ENCODE measurements at regions not wholly inside any gene's neighbourhood (a gene's known extent, or its start where the extent isn't known, plus 50 kb on each side); places are given as distances from the start of the nearest gene placed in this dataset.

DNA sequence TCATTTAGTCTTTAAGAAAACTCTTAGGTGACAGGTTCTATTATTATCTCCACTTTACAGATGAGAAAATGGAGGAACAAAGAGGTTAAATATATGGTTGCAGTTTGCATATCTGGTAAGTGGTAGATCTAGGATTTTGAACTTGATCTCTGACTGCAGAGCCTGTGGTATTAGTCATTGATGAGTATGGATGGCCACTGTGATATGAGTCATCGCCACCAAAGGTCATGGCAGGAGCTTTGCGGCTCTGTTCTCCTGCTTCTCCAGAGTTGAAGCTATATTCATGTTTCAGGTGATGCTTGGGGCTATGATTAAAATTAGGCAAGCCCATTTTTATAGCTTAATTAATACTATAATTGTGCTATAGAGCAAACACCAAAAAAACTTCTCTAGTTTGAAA lies 306.2 kb upstream of the DPPA4 start:
- TF ChIP-seq, protein P1, sequence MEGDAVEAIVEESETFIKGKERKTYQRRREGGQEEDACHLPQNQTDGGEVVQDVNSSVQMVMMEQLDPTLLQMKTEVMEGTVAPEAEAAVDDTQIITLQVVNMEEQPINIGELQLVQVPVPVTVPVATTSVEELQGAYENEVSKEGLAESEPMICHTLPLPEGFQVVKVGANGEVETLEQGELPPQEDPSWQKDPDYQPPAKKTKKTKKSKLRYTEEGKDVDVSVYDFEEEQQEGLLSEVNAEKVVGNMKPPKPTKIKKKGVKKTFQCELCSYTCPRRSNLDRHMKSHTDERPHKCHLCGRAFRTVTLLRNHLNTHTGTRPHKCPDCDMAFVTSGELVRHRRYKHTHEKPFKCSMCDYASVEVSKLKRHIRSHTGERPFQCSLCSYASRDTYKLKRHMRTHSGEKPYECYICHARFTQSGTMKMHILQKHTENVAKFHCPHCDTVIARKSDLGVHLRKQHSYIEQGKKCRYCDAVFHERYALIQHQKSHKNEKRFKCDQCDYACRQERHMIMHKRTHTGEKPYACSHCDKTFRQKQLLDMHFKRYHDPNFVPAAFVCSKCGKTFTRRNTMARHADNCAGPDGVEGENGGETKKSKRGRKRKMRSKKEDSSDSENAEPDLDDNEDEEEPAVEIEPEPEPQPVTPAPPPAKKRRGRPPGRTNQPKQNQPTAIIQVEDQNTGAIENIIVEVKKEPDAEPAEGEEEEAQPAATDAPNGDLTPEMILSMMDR (IDR thresholded peaks at IDR 0.05), result no peak
- Mint-ChIP-seq H3K9me3 (no peaks in the 10 kb centered on the region), H3K4me3 (no peak overlapping the region), H3K36me3 (ENCODE audit: low read depth) (no peaks in the 10 kb centered on the region), H3K4me1 (peaks cover 4% of the 10 kb centered on the region), H3K27me3 (ENCODE audit: low read depth, poor library complexity) (peaks cover 3% of the 10 kb centered on the region), H3K27ac (no peak overlapping the region)
- DNase-seq, result no peak

DNA sequence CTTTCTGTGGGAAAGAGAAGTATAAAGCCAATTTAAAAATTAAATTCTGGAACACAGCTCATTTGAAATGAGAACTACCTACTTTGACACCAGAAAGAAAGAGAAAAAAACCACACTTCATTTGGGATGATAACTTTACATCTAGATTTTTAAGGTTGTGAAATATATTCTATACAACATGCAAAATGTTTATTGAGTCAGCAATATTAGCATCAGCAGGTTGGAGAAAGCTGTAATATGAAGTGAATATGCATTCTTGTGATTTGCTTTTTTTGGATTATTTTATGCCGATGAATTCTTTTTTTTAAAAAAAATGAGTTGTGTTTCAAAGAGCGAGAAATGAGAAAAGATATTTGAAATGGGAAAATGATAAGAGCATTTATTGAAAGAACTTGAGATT lies 307.0 kb upstream of the DPPA4 start:
- Mint-ChIP-seq H3K4me1 (peaks cover 4% of the 10 kb centered on the region), H3K36me3 (ENCODE audit: low read depth) (no peaks in the 10 kb centered on the region), H3K27me3 (ENCODE audit: low read depth, poor library complexity) (no peaks in the 10 kb centered on the region), H3K4me3 (no peak overlapping the region), H3K27ac (no peak overlapping the region), H3K9me3 (peaks cover 4% of the 10 kb centered on the region)
- no peak for DNase-seq
- TF ChIP-seq, protein P1 (IDR thresholded peaks at IDR 0.05), result no peak

DNA sequence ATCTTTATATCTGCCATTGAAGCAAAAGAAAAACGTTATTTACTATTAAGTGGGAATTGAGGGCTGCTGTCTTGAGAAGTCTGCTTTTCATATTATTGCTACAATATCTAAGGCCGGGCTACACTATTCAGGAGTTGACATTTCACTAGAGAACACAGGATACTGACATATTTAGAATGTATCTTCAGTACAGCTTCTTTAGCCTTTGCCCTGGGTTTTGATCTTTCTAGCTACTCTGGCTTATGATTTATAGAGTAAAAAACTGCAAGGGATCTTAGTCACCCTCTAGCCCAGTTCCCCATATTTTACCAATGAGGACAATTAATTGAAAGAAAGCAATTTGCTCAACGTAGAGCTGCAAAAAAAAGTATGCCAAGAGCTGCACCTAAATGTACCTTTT lies 307.4 kb upstream of the DPPA4 start:
- no peak overlapping the region for H3K27ac Mint-ChIP-seq
- TF ChIP-seq, protein P1 (IDR thresholded peaks at IDR 0.05), result no peak
- H3K4me3 Mint-ChIP-seq, result no peak overlapping the region
- peaks cover 4% of the 10 kb centered on the region for H3K4me1 Mint-ChIP-seq
- DNase-seq, result no peak
- no peaks in the 10 kb centered on the region for H3K27me3 Mint-ChIP-seq (ENCODE audit: low read depth, poor library complexity)
- H3K9me3 Mint-ChIP-seq, result peaks cover 6% of the 10 kb centered on the region
- no peaks in the 10 kb centered on the region for H3K36me3 Mint-ChIP-seq (ENCODE audit: low read depth)

DNA sequence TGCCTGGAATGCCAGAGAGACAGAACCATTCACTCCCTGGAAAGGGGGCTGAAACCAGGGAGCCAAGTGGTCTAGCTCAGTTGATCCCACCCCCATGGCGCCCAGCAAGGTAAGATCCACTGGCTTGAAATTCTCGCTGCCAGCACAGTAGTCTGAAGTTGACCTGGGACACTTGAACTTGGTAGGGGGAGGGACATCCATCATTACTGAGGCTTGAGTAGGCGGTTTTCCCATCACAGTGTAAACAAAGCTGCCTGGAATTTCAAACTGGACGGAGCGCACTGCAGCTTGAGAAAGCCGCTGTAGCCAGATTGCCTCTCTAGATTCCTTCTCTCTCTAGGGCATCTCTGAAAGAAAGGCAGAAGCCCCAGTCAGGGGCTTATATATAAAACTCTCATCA lies 310.7 kb upstream of the DPPA4 start:
- Mint-ChIP-seq H3K27ac (no peak overlapping the region), H3K27me3 (ENCODE audit: low read depth, poor library complexity) (peaks cover 3% of the 10 kb centered on the region), H3K4me3 (no peak overlapping the region), H3K4me1 (no peaks in the 10 kb centered on the region), H3K9me3 (peaks cover 35% of the 10 kb centered on the region), H3K36me3 (ENCODE audit: low read depth) (no peaks in the 10 kb centered on the region)
- TF ChIP-seq, protein P1 (IDR thresholded peaks at IDR 0.05), result no peak
- DNase-seq, result no peak

DNA sequence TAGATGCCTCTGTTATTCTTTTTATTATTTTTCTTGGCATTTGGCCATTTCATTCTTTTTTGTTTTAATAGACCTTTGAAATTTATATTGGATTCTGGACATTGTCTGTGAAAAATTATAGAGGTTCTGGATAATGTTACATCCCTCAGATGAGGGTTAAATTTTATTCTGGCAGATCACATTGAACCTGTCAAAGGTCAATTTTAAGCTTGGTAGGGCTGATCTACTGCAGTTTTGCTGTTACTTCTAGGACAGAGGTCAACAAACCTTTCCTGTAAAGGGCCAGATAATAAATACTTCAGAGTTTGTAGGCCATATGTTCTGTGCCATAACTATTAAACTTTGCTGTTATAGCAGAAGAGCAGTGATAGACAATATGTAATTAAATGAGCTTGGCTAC lies 318.9 kb upstream of the DPPA4 start:
- peaks cover 40% of the 10 kb centered on the region for H3K9me3 Mint-ChIP-seq
- H3K27me3 Mint-ChIP-seq (ENCODE audit: low read depth, poor library complexity), result peaks cover 3% of the 10 kb centered on the region
- no peak overlapping the region for H3K27ac Mint-ChIP-seq
- H3K4me1 Mint-ChIP-seq, result no peaks in the 10 kb centered on the region
- H3K4me3 Mint-ChIP-seq, result no peak overlapping the region
- no peak for DNase-seq
- no peaks in the 10 kb centered on the region for H3K36me3 Mint-ChIP-seq (ENCODE audit: low read depth)
- TF ChIP-seq, protein P1 (IDR thresholded peaks at IDR 0.05), result no peak

DNA sequence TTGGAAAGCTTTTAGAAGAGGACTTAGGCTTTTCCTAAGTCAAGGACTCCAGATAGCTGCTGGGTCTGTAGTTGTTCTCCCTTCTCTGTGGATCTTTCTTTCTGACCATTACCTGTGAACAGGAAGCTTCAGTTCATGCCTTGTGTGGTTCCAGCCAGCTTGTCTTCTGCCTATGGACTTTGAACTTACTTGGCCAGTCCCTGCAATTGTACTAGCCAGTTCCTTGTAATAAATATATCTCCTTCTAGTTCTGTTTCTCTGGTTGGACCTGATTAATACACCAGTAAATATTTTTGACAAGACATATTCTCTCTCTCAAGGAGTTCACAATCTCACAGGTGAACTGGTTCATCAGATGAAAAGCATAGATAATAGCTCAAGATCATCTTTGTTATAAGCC lies 341.3 kb upstream of the DPPA4 start:
- TF ChIP-seq, protein P1 (IDR thresholded peaks at IDR 0.05), result no peak
- Mint-ChIP-seq H3K27me3 (ENCODE audit: low read depth, poor library complexity) (no peaks in the 10 kb centered on the region), H3K36me3 (ENCODE audit: low read depth) (no peaks in the 10 kb centered on the region), H3K27ac (no peak overlapping the region), H3K4me1 (no peaks in the 10 kb centered on the region), H3K4me3 (no peak overlapping the region), H3K9me3 (no peaks in the 10 kb centered on the region)
- no peak for DNase-seq
